ENCODE measurements at regions not wholly inside any gene's neighbourhood (a gene's known extent, or its start where the extent isn't known, plus 50 kb on each side); places are given as distances from the start of the nearest gene placed in this dataset.
"Not testable (repeated sequence)": the region's sequence is repeated elsewhere in the genome, so short reads cannot be mapped to it uniquely, and the experiment has no call there.

DNA sequence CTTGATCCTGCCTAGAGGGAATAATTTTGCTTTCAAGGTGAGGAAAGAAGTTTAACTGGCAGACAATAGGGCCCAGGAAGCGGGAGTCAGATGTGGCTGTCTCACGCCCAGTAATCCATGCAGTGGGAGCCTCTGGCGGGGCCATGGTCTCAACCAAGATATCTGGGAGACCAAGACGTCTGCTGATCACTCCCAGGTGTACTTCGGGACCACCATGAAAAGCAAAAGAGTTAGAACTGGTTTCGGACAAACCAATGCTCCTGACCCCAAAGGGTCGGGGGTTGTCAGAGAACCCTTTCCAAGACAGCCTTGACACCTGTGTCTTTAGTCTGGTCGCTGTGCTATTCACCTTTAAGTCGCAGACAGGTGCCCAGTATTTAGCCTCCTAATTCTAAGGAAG lies 256.9 kb upstream of the MBL2 start:
- no peak for DNase-seq
- Mint-ChIP-seq H3K27me3 (no peaks in the 10 kb centered on the region), H3K27ac (no peak overlapping the region), H3K4me3 (no peak overlapping the region), H3K4me1 (ENCODE audit: low read depth) (no peaks in the 10 kb centered on the region), H3K9me3 (no peaks in the 10 kb centered on the region), H3K36me3 (ENCODE audit: low read depth) (no peaks in the 10 kb centered on the region)
- no peak for ATAC-seq (ENCODE audit: poor library complexity)
- CTCF ChIA-PET, result no interaction called here
- Histone ChIP-seq H3K9me3 (ENCODE audit: control insufficient read depth in 1 of 2, insufficient read depth in 1 of 2, low read length in 2 of 2) (no peaks in the 10 kb centered on the region), H3K27me3 (ENCODE audit: control insufficient read depth in 1 of 2, insufficient read depth in 2 of 2, low read length in 2 of 2) (no peaks in the 10 kb centered on the region), H3K4me3 (ENCODE audit: low read length) (no peak overlapping the region), H3K27ac (ENCODE audit: low read depth in 1 of 2, low read length in 2 of 2) (no peak overlapping the region), H3K36me3 (ENCODE audit: insufficient read depth, low read length) (no peaks in the 10 kb centered on the region), H3K4me1 (ENCODE audit: insufficient read depth, low read length) (no peaks in the 10 kb centered on the region)
- POLR2A ChIA-PET, result no interaction called here
- TF ChIP-seq, protein P1, sequence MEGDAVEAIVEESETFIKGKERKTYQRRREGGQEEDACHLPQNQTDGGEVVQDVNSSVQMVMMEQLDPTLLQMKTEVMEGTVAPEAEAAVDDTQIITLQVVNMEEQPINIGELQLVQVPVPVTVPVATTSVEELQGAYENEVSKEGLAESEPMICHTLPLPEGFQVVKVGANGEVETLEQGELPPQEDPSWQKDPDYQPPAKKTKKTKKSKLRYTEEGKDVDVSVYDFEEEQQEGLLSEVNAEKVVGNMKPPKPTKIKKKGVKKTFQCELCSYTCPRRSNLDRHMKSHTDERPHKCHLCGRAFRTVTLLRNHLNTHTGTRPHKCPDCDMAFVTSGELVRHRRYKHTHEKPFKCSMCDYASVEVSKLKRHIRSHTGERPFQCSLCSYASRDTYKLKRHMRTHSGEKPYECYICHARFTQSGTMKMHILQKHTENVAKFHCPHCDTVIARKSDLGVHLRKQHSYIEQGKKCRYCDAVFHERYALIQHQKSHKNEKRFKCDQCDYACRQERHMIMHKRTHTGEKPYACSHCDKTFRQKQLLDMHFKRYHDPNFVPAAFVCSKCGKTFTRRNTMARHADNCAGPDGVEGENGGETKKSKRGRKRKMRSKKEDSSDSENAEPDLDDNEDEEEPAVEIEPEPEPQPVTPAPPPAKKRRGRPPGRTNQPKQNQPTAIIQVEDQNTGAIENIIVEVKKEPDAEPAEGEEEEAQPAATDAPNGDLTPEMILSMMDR (IDR thresholded peaks at IDR 0.05), result no peak
- intact Hi-C loops (cut with DNase I, micrococcal nuclease), result no loop called here

DNA sequence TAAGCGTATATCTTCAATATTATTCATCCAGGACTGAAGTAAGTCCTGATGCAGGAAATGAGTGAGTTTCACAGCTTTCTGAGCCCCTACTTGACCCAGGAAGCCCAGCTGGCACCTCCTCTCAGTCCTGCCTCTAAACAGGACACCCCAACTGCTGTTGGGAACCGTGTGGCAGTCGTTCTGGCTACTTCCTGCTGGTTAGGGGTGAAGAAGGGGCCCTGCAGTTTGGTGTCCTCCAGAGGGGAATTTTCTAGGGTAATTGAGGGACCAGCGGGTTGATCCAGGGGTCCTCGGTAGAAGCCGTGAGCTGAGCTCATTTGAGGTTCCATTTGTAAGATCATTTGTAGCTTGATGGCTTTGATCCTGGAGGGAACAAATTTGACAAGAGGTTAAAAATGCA lies 253.2 kb upstream of the MBL2 start:
- H3K36me3 Mint-ChIP-seq (ENCODE audit: low read depth); ATAC-seq (ENCODE audit: poor library complexity); H3K4me1 Mint-ChIP-seq (ENCODE audit: low read depth); DNase-seq; CTCF ChIA-PET; H3K27ac ChIP-seq (ENCODE audit: low read depth in 1 of 2, low read length in 2 of 2); H3K4me1 ChIP-seq (ENCODE audit: insufficient read depth, low read length); intact Hi-C loops (cut with DNase I, micrococcal nuclease); H3K27me3 ChIP-seq (ENCODE audit: control insufficient read depth in 1 of 2, insufficient read depth in 2 of 2, low read length in 2 of 2); POLR2A ChIA-PET; H3K4me3 Mint-ChIP-seq; H3K36me3 ChIP-seq (ENCODE audit: insufficient read depth, low read length); H3K4me3 ChIP-seq (ENCODE audit: low read length); H3K27me3 Mint-ChIP-seq; H3K9me3 Mint-ChIP-seq; H3K9me3 ChIP-seq (ENCODE audit: control insufficient read depth in 1 of 2, insufficient read depth in 1 of 2, low read length in 2 of 2); H3K27ac Mint-ChIP-seq: not testable (repeated sequence)

DNA sequence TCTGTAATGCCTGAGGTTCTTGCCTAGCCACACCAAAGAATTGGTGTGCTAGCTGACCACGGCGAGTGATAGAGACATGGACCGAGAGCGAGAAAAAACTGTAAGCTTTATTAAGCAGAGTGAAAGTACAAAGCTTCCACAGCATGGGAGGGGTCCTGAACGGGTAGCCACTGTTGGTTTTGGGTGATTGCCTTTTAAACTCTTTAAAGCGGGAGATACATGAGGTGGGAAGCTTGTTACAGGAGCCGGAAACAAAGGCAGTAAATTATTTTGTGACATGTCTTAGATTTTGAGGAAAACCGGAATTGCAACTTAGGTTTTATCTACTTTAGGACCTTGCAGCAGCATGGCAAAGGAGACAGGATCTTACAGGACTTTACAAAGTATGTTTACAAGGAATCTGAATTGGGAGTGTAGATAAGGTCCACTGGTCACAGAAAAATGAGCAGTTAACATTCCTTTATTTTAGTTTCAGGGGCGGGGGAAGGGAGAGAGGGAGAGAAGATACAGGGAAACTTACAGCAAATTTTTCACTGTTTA lies 252.7 kb upstream of the MBL2 start:
- DNase-seq (no peak), ATAC-seq (ENCODE audit: poor library complexity) (no peak)
- Histone ChIP-seq H3K27me3 (ENCODE audit: control insufficient read depth in 1 of 2, insufficient read depth in 2 of 2, low read length in 2 of 2) (no peaks in the 10 kb centered on the region), H3K4me1 (ENCODE audit: insufficient read depth, low read length) (no peaks in the 10 kb centered on the region), H3K9me3 (ENCODE audit: control insufficient read depth in 1 of 2, insufficient read depth in 1 of 2, low read length in 2 of 2) (no peaks in the 10 kb centered on the region), H3K36me3 (ENCODE audit: insufficient read depth, low read length) (no peaks in the 10 kb centered on the region), H3K4me3 (ENCODE audit: low read length) (no peak overlapping the region), H3K27ac (ENCODE audit: low read depth in 1 of 2, low read length in 2 of 2) (no peak overlapping the region)
- Mint-ChIP-seq H3K4me1 (ENCODE audit: low read depth) (no peaks in the 10 kb centered on the region), H3K9me3 (no peaks in the 10 kb centered on the region), H3K4me3 (no peak overlapping the region), H3K27me3 (no peaks in the 10 kb centered on the region), H3K27ac (no peak overlapping the region), H3K36me3 (ENCODE audit: low read depth) (no peaks in the 10 kb centered on the region)
- ChIA-PET CTCF (no interaction called here), POLR2A (no interaction called here)
- intact Hi-C loops (cut with DNase I, micrococcal nuclease), result no loop called here
- TF ChIP-seq, protein P1 (IDR thresholded peaks at IDR 0.05), result no peak

DNA sequence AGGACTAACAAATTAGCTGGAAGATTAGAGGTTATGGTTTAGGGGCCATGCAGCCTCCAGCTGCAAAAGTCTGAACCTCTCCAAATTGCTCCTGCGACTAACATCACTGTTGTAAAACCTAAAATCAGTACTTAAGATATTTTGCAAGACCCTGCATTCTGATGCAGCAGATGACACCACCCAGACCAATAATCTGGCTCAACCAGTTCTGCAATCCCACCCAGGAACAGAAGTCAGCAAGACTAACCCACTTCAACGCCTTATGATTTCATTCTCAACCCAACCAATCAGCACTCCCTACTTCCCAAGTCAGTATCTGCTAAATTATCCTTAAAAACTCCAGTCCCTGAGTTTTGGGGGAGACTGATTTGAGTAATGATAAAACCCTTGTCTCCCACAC lies 250.8 kb upstream of the MBL2 start:
- Histone ChIP-seq H3K27me3 (ENCODE audit: control insufficient read depth in 1 of 2, insufficient read depth in 2 of 2, low read length in 2 of 2) (no peaks in the 10 kb centered on the region), H3K4me1 (ENCODE audit: insufficient read depth, low read length) (no peaks in the 10 kb centered on the region), H3K9me3 (ENCODE audit: control insufficient read depth in 1 of 2, insufficient read depth in 1 of 2, low read length in 2 of 2) (no peaks in the 10 kb centered on the region), H3K27ac (ENCODE audit: low read depth in 1 of 2, low read length in 2 of 2) (no peak overlapping the region), H3K36me3 (ENCODE audit: insufficient read depth, low read length) (no peaks in the 10 kb centered on the region), H3K4me3 (ENCODE audit: low read length) (no peak overlapping the region)
- H3K27ac Mint-ChIP-seq, result no peak overlapping the region
- ATAC-seq (ENCODE audit: poor library complexity) (no peak), DNase-seq (no peak)
- intact Hi-C loops (cut with DNase I, micrococcal nuclease), result no loop called here
- H3K27me3 Mint-ChIP-seq, result no peaks in the 10 kb centered on the region
- H3K36me3 Mint-ChIP-seq (ENCODE audit: low read depth), result no peaks in the 10 kb centered on the region
- TF ChIP-seq, protein P1 (IDR thresholded peaks at IDR 0.05), result no peak
- H3K4me1 Mint-ChIP-seq (ENCODE audit: low read depth), result no peaks in the 10 kb centered on the region
- no peak overlapping the region for H3K4me3 Mint-ChIP-seq
- POLR2A ChIA-PET, result no interaction called here
- CTCF ChIA-PET, result no interaction called here
- H3K9me3 Mint-ChIP-seq, result no peaks in the 10 kb centered on the region
